HL-60 (cell line): ENCODE measurements at regions not wholly inside any gene's neighbourhood (a gene's known extent, or its start where the extent isn't known, plus 50 kb on each side); places are given as distances from the start of the nearest gene placed in this dataset.

Source experiments
- DNase-seq, 2 experiments: peaks; one replicate each; pipeline ENCODE4 v3.0.0-alpha.2; 2010 to 2020; ENCODE audit warnings: low read depth in 1 of 2, low spot score in 1 of 2
- H3K27ac ChIP-seq: fragments of 250-450 bp; sonication (Bioruptor Pico); replicated peaks from 2 replicates; pipeline ENCODE4 v1.5.1; 2020; ENCODE audit warnings: mild to moderate bottlenecking, moderate library complexity
- H3K27me3 ChIP-seq: fragments of 250-450 bp; sonication (Bioruptor Pico); 2 replicates; pipeline ENCODE4 v1.5.1; 2021; ENCODE audit warnings: mild to moderate bottlenecking, moderate library complexity; ENCODE audit not compliant: insufficient read depth, poor library complexity, severe bottlenecking
- H3K4me3 ChIP-seq: replicated peaks from 2 replicates; pipeline ENCODE4 v1.5.1; 2011; ENCODE audit warnings: mild to moderate bottlenecking, control low read depth, low read length; ENCODE audit not compliant: insufficient read depth
- CTCF ChIP-seq: IDR thresholded peaks from one replicate; pipeline ENCODE4 v1.5.1; 2011; ENCODE audit warnings: low read length, control low read depth, inconsistent platforms; ENCODE audit not compliant: insufficient read depth
- GABPA ChIP-seq: IDR thresholded peaks from 2 replicates; pipeline ENCODE4 v1.6.1; 2012; ENCODE audit warnings: low read depth
- POLR2AphosphoS5 ChIP-seq: IDR thresholded peaks from 2 replicates; pipeline ENCODE4 v1.6.1; 2012; ENCODE audit warnings: low read depth
- REST ChIP-seq: IDR thresholded peaks from 2 replicates; pipeline ENCODE4 v1.6.1; 2012; ENCODE audit warnings: low read depth; ENCODE audit not compliant: insufficient replicate concordance
- SPI1 ChIP-seq: IDR thresholded peaks from 2 replicates; pipeline ENCODE4 v1.6.1; 2012; ENCODE audit warnings: low read depth, mild to moderate bottlenecking, borderline replicate concordance

GRCh38 chr6:8655670-8656454 lies 220.5 kb upstream of the SLC35B3 start:
- no peak for DNase-seq
- no peak for TF ChIP-seq GABPA
- TF ChIP-seq POLR2AphosphoS5, result no peak
- no peak for TF ChIP-seq REST
- no peak for TF ChIP-seq CTCF
- no peak for TF ChIP-seq SPI1
- H3K4me3 ChIP-seq, result no peak overlapping the region
- H3K27ac ChIP-seq, result no peak overlapping the region
- H3K27me3 ChIP-seq, result no peaks in the 10 kb centered on the region

GRCh38 chr6:8652710-8653109 lies 217.4 kb upstream of the SLC35B3 start:
- TF ChIP-seq REST, result no peak
- TF ChIP-seq POLR2AphosphoS5, result no peak
- no peak for TF ChIP-seq SPI1
- TF ChIP-seq GABPA, result no peak
- no peak for TF ChIP-seq CTCF
- no peak overlapping the region for H3K27ac ChIP-seq
- H3K27me3 ChIP-seq, result no peaks in the 10 kb centered on the region
- no peak for DNase-seq
- no peak overlapping the region for H3K4me3 ChIP-seq

GRCh38 chr6:8651998-8652397 lies 216.7 kb upstream of the SLC35B3 start:
- Histone ChIP-seq H3K27me3 (no peaks in the 10 kb centered on the region), H3K27ac (no peak overlapping the region), H3K4me3 (no peak overlapping the region)
- TF ChIP-seq CTCF (no peak), GABPA (no peak), REST (no peak), POLR2AphosphoS5 (no peak), SPI1 (no peak)
- no peak for DNase-seq
